Prostate gland (tissue), 2 donors: ENCODE measurements at regions not wholly inside any gene's neighbourhood (a gene's known extent, or its start where the extent isn't known, plus 50 kb on each side); places are given as distances from the start of the nearest gene placed in this dataset.

Source experiments
- POLR2A ChIP-seq: fragments of 450-650 bp; IDR thresholded peaks from one replicate; pipeline ENCODE4 v1.6.1; 2016; ENCODE audit warnings: antibody characterized with exemption, mild to moderate bottlenecking
- POLR2AphosphoS5 ChIP-seq: sonication (generic); formaldehyde crosslinking; IDR thresholded peaks from one replicate; pipeline ENCODE4 v1.6.1; 2017; ENCODE audit warnings: antibody characterized with exemption
- TF ChIP-seq, protein P1 (sequence below), 4 experiments: fragments of 200-600 bp in 2 of 4; fragments of 450-650 bp in 2 of 4; sonication (generic) in 2 of 4; IDR thresholded peaks; 1 replicate in 3 of 4; 2 replicates in 1 of 4; pipeline ENCODE4 v1.5.1; 2016 to 2019; ENCODE audit warnings: antibody characterized with exemption in 4 of 4, mild to moderate bottlenecking in 2 of 4, moderate library complexity in 2 of 4

DNA sequence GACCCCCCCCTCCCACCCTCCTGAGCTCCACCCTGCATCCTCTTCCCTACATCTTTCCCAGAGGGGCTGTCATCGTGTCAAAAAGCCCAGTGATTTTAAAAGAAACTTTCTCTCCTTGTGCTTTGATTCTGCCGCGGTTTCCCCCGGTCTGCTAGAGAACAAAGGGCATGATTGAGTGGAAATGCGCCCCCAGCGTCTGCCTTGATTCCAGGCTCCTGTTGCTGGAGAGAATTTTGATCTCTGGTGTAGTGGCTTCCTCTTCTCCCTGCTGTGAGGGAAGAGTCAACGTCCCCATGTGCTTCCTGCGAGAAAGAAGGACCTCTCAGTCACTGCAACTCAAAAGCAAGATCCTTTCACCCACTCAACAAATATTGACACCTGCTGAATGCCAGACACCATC is 61.9 kb upstream of the RAPGEF1 start:
- TF ChIP-seq POLR2A (no peak), POLR2AphosphoS5 (no peak)
- TF ChIP-seq, protein P1, sequence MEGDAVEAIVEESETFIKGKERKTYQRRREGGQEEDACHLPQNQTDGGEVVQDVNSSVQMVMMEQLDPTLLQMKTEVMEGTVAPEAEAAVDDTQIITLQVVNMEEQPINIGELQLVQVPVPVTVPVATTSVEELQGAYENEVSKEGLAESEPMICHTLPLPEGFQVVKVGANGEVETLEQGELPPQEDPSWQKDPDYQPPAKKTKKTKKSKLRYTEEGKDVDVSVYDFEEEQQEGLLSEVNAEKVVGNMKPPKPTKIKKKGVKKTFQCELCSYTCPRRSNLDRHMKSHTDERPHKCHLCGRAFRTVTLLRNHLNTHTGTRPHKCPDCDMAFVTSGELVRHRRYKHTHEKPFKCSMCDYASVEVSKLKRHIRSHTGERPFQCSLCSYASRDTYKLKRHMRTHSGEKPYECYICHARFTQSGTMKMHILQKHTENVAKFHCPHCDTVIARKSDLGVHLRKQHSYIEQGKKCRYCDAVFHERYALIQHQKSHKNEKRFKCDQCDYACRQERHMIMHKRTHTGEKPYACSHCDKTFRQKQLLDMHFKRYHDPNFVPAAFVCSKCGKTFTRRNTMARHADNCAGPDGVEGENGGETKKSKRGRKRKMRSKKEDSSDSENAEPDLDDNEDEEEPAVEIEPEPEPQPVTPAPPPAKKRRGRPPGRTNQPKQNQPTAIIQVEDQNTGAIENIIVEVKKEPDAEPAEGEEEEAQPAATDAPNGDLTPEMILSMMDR (IDR thresholded peaks at IDR 0.05), result no peak
